GM23338 (cell line): ENCODE measurements at regions not wholly inside any gene's neighbourhood (a gene's known extent, or its start where the extent isn't known, plus 50 kb on each side); places are given as distances from the start of the nearest gene placed in this dataset.

Experiments
- CREB1 ChIP-seq: fragments of 250-450 bp; sonication (Bioruptor Pico); IDR thresholded peaks from 2 replicates; pipeline ENCODE4 v1.5.0; 2020; ENCODE audit warnings: low read depth, mild to moderate bottlenecking, moderate library complexity
- ETS1 ChIP-seq: IDR thresholded peaks from 2 replicates; pipeline ENCODE4 v1.6.1; 2016; ENCODE audit warnings: antibody characterized with exemption
- EZH2 ChIP-seq: fragments of 200-600 bp; sonication (generic); IDR thresholded peaks from one replicate; pipeline ENCODE4 v1.8.0; 2017; ENCODE audit warnings: antibody characterized with exemption, mild to moderate bottlenecking, low read depth; ENCODE audit not compliant: unreplicated experiment
- EZH2phosphoT487 ChIP-seq: fragments of 200-600 bp; sonication (generic); IDR thresholded peaks from one replicate; pipeline ENCODE4 v1.8.1; 2018; ENCODE audit warnings: antibody characterized with exemption; ENCODE audit not compliant: unreplicated experiment
- JUNB ChIP-seq: IDR thresholded peaks from one replicate; pipeline ENCODE4 v1.6.1; 2016; ENCODE audit warnings: antibody characterized with exemption; ENCODE audit not compliant: unreplicated experiment
- POLR2AphosphoS5 ChIP-seq: IDR thresholded peaks from 2 replicates; pipeline ENCODE4 v1.6.1; 2016; ENCODE audit warnings: antibody characterized with exemption, low read depth
- ZNF114 ChIP-seq: fragments of 250-450 bp; sonication (Bioruptor Pico); IDR thresholded peaks from 2 replicates; pipeline ENCODE4 v1.5.0; 2020; ENCODE audit warnings: mild to moderate bottlenecking, moderate library complexity
- ZNF331 ChIP-seq: fragments of 250-450 bp; sonication (Bioruptor Pico); IDR thresholded peaks from 2 replicates; pipeline ENCODE4 v1.5.0; 2020; ENCODE audit warnings: low read depth, mild to moderate bottlenecking, moderate library complexity
- TF ChIP-seq, protein P1 (sequence below), 2 experiments: fragments of 200-600 bp in 1 of 2; sonication (generic) in 1 of 2; conservative IDR thresholded peaks; 2 replicates each; pipeline versions ENCODE4 v1.5.1 to v1.6.1; 2016 to 2017; ENCODE audit warnings: antibody characterized with exemption in 2 of 2, low read depth in 2 of 2, mild to moderate bottlenecking in 2 of 2, moderate library complexity in 1 of 2
- TF ChIP-seq, protein P2 (sequence below): IDR thresholded peaks from one replicate; pipeline ENCODE4 v1.6.1; 2018; ENCODE audit warnings: antibody characterized with exemption; ENCODE audit not compliant: unreplicated experiment
- TF ChIP-seq, protein P3 (sequence below): fragments of 250-450 bp; sonication (Bioruptor Pico); IDR thresholded peaks from 2 replicates; pipeline ENCODE4 v1.5.0; 2020; ENCODE audit warnings: mild to moderate bottlenecking, moderate library complexity

GRCh38 chr11:121873766-121874165 lies 242.2 kb downstream of the BLID start:
- TF ChIP-seq POLR2AphosphoS5: no peak
- TF ChIP-seq, protein P1, sequence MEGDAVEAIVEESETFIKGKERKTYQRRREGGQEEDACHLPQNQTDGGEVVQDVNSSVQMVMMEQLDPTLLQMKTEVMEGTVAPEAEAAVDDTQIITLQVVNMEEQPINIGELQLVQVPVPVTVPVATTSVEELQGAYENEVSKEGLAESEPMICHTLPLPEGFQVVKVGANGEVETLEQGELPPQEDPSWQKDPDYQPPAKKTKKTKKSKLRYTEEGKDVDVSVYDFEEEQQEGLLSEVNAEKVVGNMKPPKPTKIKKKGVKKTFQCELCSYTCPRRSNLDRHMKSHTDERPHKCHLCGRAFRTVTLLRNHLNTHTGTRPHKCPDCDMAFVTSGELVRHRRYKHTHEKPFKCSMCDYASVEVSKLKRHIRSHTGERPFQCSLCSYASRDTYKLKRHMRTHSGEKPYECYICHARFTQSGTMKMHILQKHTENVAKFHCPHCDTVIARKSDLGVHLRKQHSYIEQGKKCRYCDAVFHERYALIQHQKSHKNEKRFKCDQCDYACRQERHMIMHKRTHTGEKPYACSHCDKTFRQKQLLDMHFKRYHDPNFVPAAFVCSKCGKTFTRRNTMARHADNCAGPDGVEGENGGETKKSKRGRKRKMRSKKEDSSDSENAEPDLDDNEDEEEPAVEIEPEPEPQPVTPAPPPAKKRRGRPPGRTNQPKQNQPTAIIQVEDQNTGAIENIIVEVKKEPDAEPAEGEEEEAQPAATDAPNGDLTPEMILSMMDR (conservative IDR thresholded peaks at IDR 0.05; ENCODE audit: low read depth in 2 of 2): no peak
- TF ChIP-seq EZH2phosphoT487: no peak
- no peak for TF ChIP-seq ETS1
- TF ChIP-seq EZH2: no peak
- TF ChIP-seq, protein P2, sequence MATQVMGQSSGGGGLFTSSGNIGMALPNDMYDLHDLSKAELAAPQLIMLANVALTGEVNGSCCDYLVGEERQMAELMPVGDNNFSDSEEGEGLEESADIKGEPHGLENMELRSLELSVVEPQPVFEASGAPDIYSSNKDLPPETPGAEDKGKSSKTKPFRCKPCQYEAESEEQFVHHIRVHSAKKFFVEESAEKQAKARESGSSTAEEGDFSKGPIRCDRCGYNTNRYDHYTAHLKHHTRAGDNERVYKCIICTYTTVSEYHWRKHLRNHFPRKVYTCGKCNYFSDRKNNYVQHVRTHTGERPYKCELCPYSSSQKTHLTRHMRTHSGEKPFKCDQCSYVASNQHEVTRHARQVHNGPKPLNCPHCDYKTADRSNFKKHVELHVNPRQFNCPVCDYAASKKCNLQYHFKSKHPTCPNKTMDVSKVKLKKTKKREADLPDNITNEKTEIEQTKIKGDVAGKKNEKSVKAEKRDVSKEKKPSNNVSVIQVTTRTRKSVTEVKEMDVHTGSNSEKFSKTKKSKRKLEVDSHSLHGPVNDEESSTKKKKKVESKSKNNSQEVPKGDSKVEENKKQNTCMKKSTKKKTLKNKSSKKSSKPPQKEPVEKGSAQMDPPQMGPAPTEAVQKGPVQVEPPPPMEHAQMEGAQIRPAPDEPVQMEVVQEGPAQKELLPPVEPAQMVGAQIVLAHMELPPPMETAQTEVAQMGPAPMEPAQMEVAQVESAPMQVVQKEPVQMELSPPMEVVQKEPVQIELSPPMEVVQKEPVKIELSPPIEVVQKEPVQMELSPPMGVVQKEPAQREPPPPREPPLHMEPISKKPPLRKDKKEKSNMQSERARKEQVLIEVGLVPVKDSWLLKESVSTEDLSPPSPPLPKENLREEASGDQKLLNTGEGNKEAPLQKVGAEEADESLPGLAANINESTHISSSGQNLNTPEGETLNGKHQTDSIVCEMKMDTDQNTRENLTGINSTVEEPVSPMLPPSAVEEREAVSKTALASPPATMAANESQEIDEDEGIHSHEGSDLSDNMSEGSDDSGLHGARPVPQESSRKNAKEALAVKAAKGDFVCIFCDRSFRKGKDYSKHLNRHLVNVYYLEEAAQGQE: no peak
- TF ChIP-seq ZNF114 (CRISPR knock-in tag): no peak
- no peak for TF ChIP-seq CREB1
- TF ChIP-seq ZNF331 (CRISPR knock-in tag): no peak
- no peak for TF ChIP-seq JUNB
- TF ChIP-seq, protein P3, sequence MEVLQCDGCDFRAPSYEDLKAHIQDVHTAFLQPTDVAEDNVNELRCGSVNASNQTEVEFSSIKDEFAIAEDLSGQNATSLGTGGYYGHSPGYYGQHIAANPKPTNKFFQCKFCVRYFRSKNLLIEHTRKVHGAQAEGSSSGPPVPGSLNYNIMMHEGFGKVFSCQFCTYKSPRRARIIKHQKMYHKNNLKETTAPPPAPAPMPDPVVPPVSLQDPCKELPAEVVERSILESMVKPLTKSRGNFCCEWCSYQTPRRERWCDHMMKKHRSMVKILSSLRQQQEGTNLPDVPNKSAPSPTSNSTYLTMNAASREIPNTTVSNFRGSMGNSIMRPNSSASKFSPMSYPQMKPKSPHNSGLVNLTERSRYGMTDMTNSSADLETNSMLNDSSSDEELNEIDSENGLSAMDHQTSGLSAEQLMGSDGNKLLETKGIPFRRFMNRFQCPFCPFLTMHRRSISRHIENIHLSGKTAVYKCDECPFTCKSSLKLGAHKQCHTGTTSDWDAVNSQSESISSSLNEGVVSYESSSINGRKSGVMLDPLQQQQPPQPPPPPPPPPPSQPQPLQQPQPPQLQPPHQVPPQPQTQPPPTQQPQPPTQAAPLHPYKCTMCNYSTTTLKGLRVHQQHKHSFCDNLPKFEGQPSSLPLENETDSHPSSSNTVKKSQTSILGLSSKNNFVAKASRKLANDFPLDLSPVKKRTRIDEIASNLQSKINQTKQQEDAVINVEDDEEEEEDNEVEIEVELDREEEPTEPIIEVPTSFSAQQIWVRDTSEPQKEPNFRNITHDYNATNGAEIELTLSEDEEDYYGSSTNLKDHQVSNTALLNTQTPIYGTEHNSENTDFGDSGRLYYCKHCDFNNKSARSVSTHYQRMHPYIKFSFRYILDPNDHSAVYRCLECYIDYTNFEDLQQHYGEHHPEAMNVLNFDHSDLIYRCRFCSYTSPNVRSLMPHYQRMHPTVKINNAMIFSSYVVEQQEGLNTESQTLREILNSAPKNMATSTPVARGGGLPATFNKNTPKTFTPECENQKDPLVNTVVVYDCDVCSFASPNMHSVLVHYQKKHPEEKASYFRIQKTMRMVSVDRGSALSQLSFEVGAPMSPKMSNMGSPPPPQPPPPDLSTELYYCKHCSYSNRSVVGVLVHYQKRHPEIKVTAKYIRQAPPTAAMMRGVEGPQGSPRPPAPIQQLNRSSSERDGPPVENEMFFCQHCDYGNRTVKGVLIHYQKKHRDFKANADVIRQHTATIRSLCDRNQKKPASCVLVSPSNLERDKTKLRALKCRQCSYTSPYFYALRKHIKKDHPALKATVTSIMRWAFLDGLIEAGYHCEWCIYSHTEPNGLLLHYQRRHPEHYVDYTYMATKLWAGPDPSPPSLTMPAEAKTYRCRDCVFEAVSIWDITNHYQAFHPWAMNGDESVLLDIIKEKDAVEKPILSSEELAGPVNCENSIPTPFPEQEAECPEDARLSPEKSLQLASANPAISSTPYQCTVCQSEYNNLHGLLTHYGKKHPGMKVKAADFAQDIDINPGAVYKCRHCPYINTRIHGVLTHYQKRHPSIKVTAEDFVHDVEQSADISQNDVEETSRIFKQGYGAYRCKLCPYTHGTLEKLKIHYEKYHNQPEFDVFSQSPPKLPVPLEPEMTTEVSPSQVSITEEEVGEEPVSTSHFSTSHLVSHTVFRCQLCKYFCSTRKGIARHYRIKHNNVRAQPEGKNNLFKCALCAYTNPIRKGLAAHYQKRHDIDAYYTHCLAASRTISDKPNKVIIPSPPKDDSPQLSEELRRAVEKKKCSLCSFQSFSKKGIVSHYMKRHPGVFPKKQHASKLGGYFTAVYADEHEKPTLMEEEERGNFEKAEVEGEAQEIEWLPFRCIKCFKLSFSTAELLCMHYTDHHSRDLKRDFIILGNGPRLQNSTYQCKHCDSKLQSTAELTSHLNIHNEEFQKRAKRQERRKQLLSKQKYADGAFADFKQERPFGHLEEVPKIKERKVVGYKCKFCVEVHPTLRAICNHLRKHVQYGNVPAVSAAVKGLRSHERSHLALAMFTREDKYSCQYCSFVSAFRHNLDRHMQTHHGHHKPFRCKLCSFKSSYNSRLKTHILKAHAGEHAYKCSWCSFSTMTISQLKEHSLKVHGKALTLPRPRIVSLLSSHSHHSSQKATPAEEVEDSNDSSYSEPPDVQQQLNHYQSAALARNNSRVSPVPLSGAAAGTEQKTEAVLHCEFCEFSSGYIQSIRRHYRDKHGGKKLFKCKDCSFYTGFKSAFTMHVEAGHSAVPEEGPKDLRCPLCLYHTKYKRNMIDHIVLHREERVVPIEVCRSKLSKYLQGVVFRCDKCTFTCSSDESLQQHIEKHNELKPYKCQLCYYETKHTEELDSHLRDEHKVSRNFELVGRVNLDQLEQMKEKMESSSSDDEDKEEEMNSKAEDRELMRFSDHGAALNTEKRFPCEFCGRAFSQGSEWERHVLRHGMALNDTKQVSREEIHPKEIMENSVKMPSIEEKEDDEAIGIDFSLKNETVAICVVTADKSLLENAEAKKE (CRISPR knock-in tag): no peak
